Sigmoid colon (tissue), 4 donors: ENCODE measurements at regions not wholly inside any gene's neighbourhood (a gene's known extent, or its start where the extent isn't known, plus 50 kb on each side); places are given as distances from the start of the nearest gene placed in this dataset.

Source experiments
- EP300 ChIP-seq, 4 donors: sonication (generic); formaldehyde crosslinking; IDR thresholded peaks; one replicate each; pipeline ENCODE4 v1.6.1; 2017; ENCODE audit warnings: antibody characterized with exemption in 4 of 4
- POLR2A ChIP-seq, 2 donors: fragments of 450-650 bp; IDR thresholded peaks; one replicate each; pipeline ENCODE4 v1.6.1; 2016; ENCODE audit warnings: antibody characterized with exemption in 2 of 2, mild to moderate bottlenecking in 2 of 2, moderate library complexity in 2 of 2
- POLR2AphosphoS5 ChIP-seq, 4 donors: sonication (generic); formaldehyde crosslinking; IDR thresholded peaks; one replicate each; pipeline ENCODE4 v1.6.1; 2017; ENCODE audit warnings: antibody characterized with exemption in 4 of 4
- TF ChIP-seq, protein P1 (sequence below), 4 experiments: fragments of 450-650 bp in 3 of 4; fragments of 200-600 bp in 1 of 4; IDR thresholded peaks; one replicate each; pipeline ENCODE4 v1.5.1; 2016 to 2019; ENCODE audit warnings: antibody characterized with exemption in 4 of 4, mild to moderate bottlenecking in 3 of 4, moderate library complexity in 2 of 4

DNA sequence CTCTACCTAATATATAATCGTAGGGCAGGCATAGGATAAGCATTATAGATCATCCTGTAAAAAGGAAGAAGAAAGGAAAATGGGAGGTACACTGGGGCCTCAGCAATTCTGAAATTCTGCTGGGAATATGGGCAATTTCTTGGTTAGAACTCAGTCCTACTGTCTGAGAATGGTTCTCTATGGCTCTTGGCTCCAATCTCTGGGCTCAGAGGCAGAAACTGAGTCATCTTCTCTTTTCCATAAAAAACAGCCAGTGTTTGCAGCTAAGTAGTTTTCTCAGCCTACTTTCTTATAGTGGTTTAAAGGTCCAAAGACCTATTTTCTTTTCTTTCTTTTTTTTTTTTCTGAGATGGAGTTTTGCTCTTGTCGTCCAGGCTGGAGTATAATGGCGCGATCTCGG lies 135.8 kb upstream of the ZBED5 start:
- TF ChIP-seq, protein P1, sequence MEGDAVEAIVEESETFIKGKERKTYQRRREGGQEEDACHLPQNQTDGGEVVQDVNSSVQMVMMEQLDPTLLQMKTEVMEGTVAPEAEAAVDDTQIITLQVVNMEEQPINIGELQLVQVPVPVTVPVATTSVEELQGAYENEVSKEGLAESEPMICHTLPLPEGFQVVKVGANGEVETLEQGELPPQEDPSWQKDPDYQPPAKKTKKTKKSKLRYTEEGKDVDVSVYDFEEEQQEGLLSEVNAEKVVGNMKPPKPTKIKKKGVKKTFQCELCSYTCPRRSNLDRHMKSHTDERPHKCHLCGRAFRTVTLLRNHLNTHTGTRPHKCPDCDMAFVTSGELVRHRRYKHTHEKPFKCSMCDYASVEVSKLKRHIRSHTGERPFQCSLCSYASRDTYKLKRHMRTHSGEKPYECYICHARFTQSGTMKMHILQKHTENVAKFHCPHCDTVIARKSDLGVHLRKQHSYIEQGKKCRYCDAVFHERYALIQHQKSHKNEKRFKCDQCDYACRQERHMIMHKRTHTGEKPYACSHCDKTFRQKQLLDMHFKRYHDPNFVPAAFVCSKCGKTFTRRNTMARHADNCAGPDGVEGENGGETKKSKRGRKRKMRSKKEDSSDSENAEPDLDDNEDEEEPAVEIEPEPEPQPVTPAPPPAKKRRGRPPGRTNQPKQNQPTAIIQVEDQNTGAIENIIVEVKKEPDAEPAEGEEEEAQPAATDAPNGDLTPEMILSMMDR (IDR thresholded peaks at IDR 0.05) = no peak
- no peak for TF ChIP-seq POLR2A (IDR thresholded peaks at IDR 0.05)
- no peak for TF ChIP-seq EP300 (IDR thresholded peaks at IDR 0.05)
- TF ChIP-seq POLR2AphosphoS5 (IDR thresholded peaks at IDR 0.05) = no peak
